ENCODE measurements at regions not wholly inside any gene's neighbourhood (a gene's known extent, or its start where the extent isn't known, plus 50 kb on each side); places are given as distances from the start of the nearest gene placed in this dataset.

- DNase-seq: no peak
Observed at GRCh38 chr2:145119225-145119624, 599.3 kb upstream of the ZEB2 start.

GRCh38 chr2:145116834-145117725 lies 597.2 kb upstream of the ZEB2 start:
- DNase-seq: no peak

GRCh38 chr2:145116056-145116455 lies 596.1 kb upstream of the ZEB2 start:
- no peak for DNase-seq

GRCh38 chr2:145114726-145115125 lies 594.8 kb upstream of the ZEB2 start:
- no peak for DNase-seq

- no peak for DNase-seq
Observed at GRCh38 chr2:145112467-145112866, 592.5 kb upstream of the ZEB2 start.

- DNase-seq: no peak
Observed at GRCh38 chr2:145110668-145111356, 590.9 kb upstream of the ZEB2 start.

- no peak for DNase-seq
Observed at GRCh38 chr2:145108959-145109710, 589.2 kb upstream of the ZEB2 start.

GRCh38 chr2:145108361-145108778 lies 588.5 kb upstream of the ZEB2 start:
- DNase-seq: no peak

GRCh38 chr2:145106293-145106692 lies 586.4 kb upstream of the ZEB2 start:
- no peak for DNase-seq

GRCh38 chr2:145102706-145103105 lies 582.8 kb upstream of the ZEB2 start:
- peak; percentile 54 for DNase-seq

GRCh38 chr2:145100301-145100700 lies 580.4 kb upstream of the ZEB2 start:
- DNase-seq: no peak

GRCh38 chr2:145096582-145096981 lies 576.7 kb upstream of the ZEB2 start:
- DNase-seq: peak; percentile 43

GRCh38 chr2:145095641-145096435 lies 575.9 kb upstream of the ZEB2 start:
- peak; percentile 71 for DNase-seq

GRCh38 chr2:145094370-145094769 lies 574.5 kb upstream of the ZEB2 start:
- DNase-seq: no peak

GRCh38 chr2:145091967-145092366 lies 572.0 kb upstream of the ZEB2 start:
- peak; percentile 31 for DNase-seq

- DNase-seq: peak; percentile 63
Observed at GRCh38 chr2:145090841-145091761, 571.2 kb upstream of the ZEB2 start.

GRCh38 chr2:145088756-145089155 lies 568.8 kb upstream of the ZEB2 start:
- DNase-seq: no peak

GRCh38 chr2:145086910-145087309 lies 567.0 kb upstream of the ZEB2 start:
- DNase-seq: no peak

GRCh38 chr2:145085612-145086011 lies 565.7 kb upstream of the ZEB2 start:
- DNase-seq: no peak

GRCh38 chr2:145080426-145080825 lies 560.5 kb upstream of the ZEB2 start:
- DNase-seq: no peak

- no peak for DNase-seq
Observed at GRCh38 chr2:145079641-145080040, 559.7 kb upstream of the ZEB2 start.
